GM06990 (cell line): ENCODE measurements at regions not wholly inside any gene's neighbourhood (a gene's known extent, or its start where the extent isn't known, plus 50 kb on each side); places are given as distances from the start of the nearest gene placed in this dataset.

Experiments used
- DNase-seq: peaks from one replicate; pipeline ENCODE4 v3.0.0-alpha.2; 2011; ENCODE audit not compliant: insufficient read length; ENCODE audit errors: extremely low read depth
- H3K27me3 ChIP-seq: replicated peaks from 2 replicates; pipeline ENCODE4 v1.6.0; 2011; ENCODE audit warnings: low read length; ENCODE audit not compliant: control insufficient read depth, insufficient read depth
- H3K36me3 ChIP-seq: 2 replicates; pipeline ENCODE4 v1.5.1; 2011; ENCODE audit warnings: low read length; ENCODE audit not compliant: control insufficient read depth, insufficient read depth
- H3K4me3 ChIP-seq: replicated peaks from 2 replicates; pipeline ENCODE4 v1.5.1; 2011; ENCODE audit warnings: low read depth, mild to moderate bottlenecking, control low read depth, low read length
- CTCF ChIP-seq: IDR thresholded peaks from 2 replicates; pipeline ENCODE4 v1.5.1; 2011; ENCODE audit warnings: low read length, control low read depth, mild to moderate bottlenecking, inconsistent platforms; ENCODE audit not compliant: insufficient read depth, poor library complexity, severe bottlenecking

- no peak for DNase-seq
- Histone ChIP-seq H3K27me3 (no peaks in the 10 kb centered on the region), H3K36me3 (no peaks in the 10 kb centered on the region), H3K4me3 (no peak overlapping the region)
- TF ChIP-seq CTCF, result no peak
Measured at GRCh38 chr11:42625757-42626665, 685.8 kb upstream of the API5 start.

- H3K4me3 ChIP-seq, result no peak overlapping the region
- no peaks in the 10 kb centered on the region for H3K36me3 ChIP-seq
- no peak for DNase-seq
- no peaks in the 10 kb centered on the region for H3K27me3 ChIP-seq
- TF ChIP-seq CTCF, result peak; percentile 16
Measured at GRCh38 chr11:42631220-42631843, 680.5 kb upstream of the API5 start.

- no peak for TF ChIP-seq CTCF
- Histone ChIP-seq H3K4me3 (no peak overlapping the region), H3K27me3 (no peaks in the 10 kb centered on the region), H3K36me3 (no peaks in the 10 kb centered on the region)
- DNase-seq, result no peak
Measured at GRCh38 chr11:42646959-42647358, 664.8 kb upstream of the API5 start.

- H3K36me3 ChIP-seq, result no peaks in the 10 kb centered on the region
- H3K27me3 ChIP-seq, result no peaks in the 10 kb centered on the region
- H3K4me3 ChIP-seq, result no peak overlapping the region
- no peak for TF ChIP-seq CTCF
- no peak for DNase-seq
Measured at GRCh38 chr11:42647993-42648392, 663.8 kb upstream of the API5 start.

GRCh38 chr11:42651621-42652020, 660.2 kb upstream of the API5 start:
- Histone ChIP-seq H3K27me3 (no peaks in the 10 kb centered on the region), H3K4me3 (no peak overlapping the region), H3K36me3 (no peaks in the 10 kb centered on the region)
- DNase-seq, result no peak
- no peak for TF ChIP-seq CTCF
